B cell (primary cell): ENCODE measurements at regions not wholly inside any gene's neighbourhood (a gene's known extent, or its start where the extent isn't known, plus 50 kb on each side); places are given as distances from the start of the nearest gene placed in this dataset.

Experiments used
- ATAC-seq: fragments of 200-7000 bp; cut with Tn5 transposase; one replicate; pipeline ENCODE4 v1.10.0; 2021; ENCODE audit warnings: low read depth, mild to moderate bottlenecking, moderate number of reproducible peaks, moderate library complexity
- CTCF ChIA-PET: fragments of 350-600 bp; sonication (Branson Sonifier 250); formaldehyde crosslinking; loops from one replicate; lab custom pipeline; 2021; ENCODE audit warnings: antibody characterized with exemption, inconsistent platforms; lab: Charles Lee
- POLR2A ChIA-PET: fragments of 350-600 bp; sonication (Branson Sonifier 250); formaldehyde crosslinking; loops from one replicate; lab custom pipeline; 2021; ENCODE audit warnings: antibody characterized with exemption; lab: Charles Lee
- DNase-seq: peaks from one replicate; pipeline ENCODE4 v3.0.0; 2013
- H2AFZ ChIP-seq: 2 replicates; pipeline ENCODE4 v1.6.1; 2012; ENCODE audit warnings: mild to moderate bottlenecking, low read depth, low read length; ENCODE audit not compliant: insufficient read depth, poor library complexity, severe bottlenecking
- H3K27ac ChIP-seq, 2 donors: 1 replicate in 1 of 2; 2 replicates in 1 of 2; pipeline ENCODE4 v1.5.1; 2012 to 2013; ENCODE audit warnings: low read length in 2 of 2, mild to moderate bottlenecking in 2 of 2, moderate library complexity in 1 of 2
- H3K27me3 ChIP-seq, 4 experiments: fragments of 200-600 bp in 1 of 4; sonication (generic) in 1 of 4; replicated peaks in 1 of 4; 1 replicate in 2 of 4; 2 replicates in 2 of 4; pipeline versions ENCODE4 v1.6.1 to v1.7.0; 2013 to 2016; ENCODE audit warnings: low read length in 3 of 4, mild to moderate bottlenecking in 2 of 4, mixed read lengths in 1 of 4, moderate library complexity in 1 of 4; ENCODE audit not compliant: insufficient read depth in 4 of 4, control insufficient read depth in 3 of 4; ENCODE audit errors: control extremely low read depth in 1 of 4
- H3K36me3 ChIP-seq, 2 experiments: replicated peaks in 1 of 2; 1 replicate in 1 of 2; 2 replicates in 1 of 2; pipeline versions ENCODE4 v1.6.1 to v1.7.1; 2013; ENCODE audit warnings: low read length in 1 of 2; ENCODE audit not compliant: insufficient read depth in 2 of 2, control insufficient read depth in 1 of 2; ENCODE audit errors: control extremely low read depth in 1 of 2, extremely low read depth in 1 of 2
- H3K4me1 ChIP-seq, 2 donors: fragments of 200-600 bp in 1 of 2; sonication (generic) in 1 of 2; 1 replicate in 1 of 2; 2 replicates in 1 of 2; pipeline versions ENCODE4 v1.5.1 to v1.6.1; 2013 to 2017; ENCODE audit warnings: low read length in 2 of 2; ENCODE audit not compliant: control insufficient read depth in 2 of 2, insufficient read depth in 2 of 2
- H3K4me2 ChIP-seq: replicated peaks from 2 replicates; pipeline ENCODE3; 2012; ENCODE audit warnings: mild to moderate bottlenecking, low read depth, low read length; ENCODE audit not compliant: poor library complexity, severe bottlenecking
- H3K4me3 ChIP-seq, 5 experiments: fragments of 200-600 bp in 1 of 5; sonication (generic) in 1 of 5; 1 replicate in 3 of 5; 2 replicates in 2 of 5; pipeline versions ENCODE4 v1.5.1 to v1.7.0; 2011 to 2016; ENCODE audit warnings: low read length in 4 of 5, mild to moderate bottlenecking in 4 of 5, low read depth in 2 of 5, control low read depth in 1 of 5, moderate library complexity in 1 of 5; ENCODE audit not compliant: insufficient read depth in 1 of 5; ENCODE audit errors: control extremely low read depth in 1 of 5, extremely low read depth in 1 of 5
- H3K79me2 ChIP-seq: fragments of 200-600 bp; sonication (generic); one replicate; pipeline ENCODE4 v1.6.0; 2016; ENCODE audit warnings: low read length; ENCODE audit not compliant: control insufficient read depth, insufficient read depth
- H3K9ac ChIP-seq: fragments of 200-600 bp; sonication (generic); 2 replicates; pipeline ENCODE4 v1.6.1; 2017; ENCODE audit warnings: mild to moderate bottlenecking, low read length, moderate library complexity
- H3K9me3 ChIP-seq, 3 donors: one replicate each; pipeline versions ENCODE4 v1.6.1 to v1.7.1; 2013; ENCODE audit warnings: low read length in 2 of 3; ENCODE audit not compliant: control insufficient read depth in 2 of 3, insufficient read depth in 1 of 3; ENCODE audit errors: control extremely low read depth in 1 of 3
- H4K20me1 ChIP-seq: 2 replicates; pipeline ENCODE4 v1.6.0; 2012; ENCODE audit warnings: mild to moderate bottlenecking, low read length; ENCODE audit not compliant: insufficient read depth, control insufficient read depth, poor library complexity, severe bottlenecking
- H3K27ac Mint-ChIP-seq: one replicate; pipeline ENCODE4 v1.8.0; 2021; ENCODE audit warnings: mixed read lengths
- H3K27me3 Mint-ChIP-seq: one replicate; pipeline ENCODE4 v1.8.0; 2021; ENCODE audit warnings: mixed read lengths
- H3K4me1 Mint-ChIP-seq: one replicate; pipeline ENCODE4 v1.8.0; 2021; ENCODE audit warnings: mixed read lengths
- H3K4me3 Mint-ChIP-seq: one replicate; pipeline ENCODE4 v1.8.0; 2021; ENCODE audit warnings: mixed read lengths
- H3K9me3 Mint-ChIP-seq: one replicate; pipeline ENCODE4 v1.8.0; 2022; ENCODE audit warnings: mixed read lengths; ENCODE audit not compliant: insufficient read depth
- EZH2 ChIP-seq: IDR thresholded peaks from 2 replicates; pipeline ENCODE4 v1.6.1; 2012; ENCODE audit warnings: borderline replicate concordance, low read depth, mild to moderate bottlenecking, moderate library complexity, low read length; ENCODE audit not compliant: insufficient read depth, poor library complexity, severe bottlenecking
- WGBS: methylation state at CpG from one replicate; pipeline ENCODE4 v1.1.5; 2013; ENCODE audit warnings: missing lambda C conversion rate; ENCODE audit not compliant: insufficient coverage; 5-methylcytosine and 5-hydroxymethylcytosine counted together
- intact Hi-C: fragments of 100-400 bp; cut with micrococcal nuclease; formaldehyde crosslinking; loops from one replicate; pipeline ENCODE4 v1.10.0; 2022
- TF ChIP-seq, protein P1 (sequence below): fragments of 200-600 bp; IDR thresholded peaks from one replicate; pipeline ENCODE4 v1.8.0; 2022; ENCODE audit warnings: antibody characterized with exemption, mild to moderate bottlenecking

DNA sequence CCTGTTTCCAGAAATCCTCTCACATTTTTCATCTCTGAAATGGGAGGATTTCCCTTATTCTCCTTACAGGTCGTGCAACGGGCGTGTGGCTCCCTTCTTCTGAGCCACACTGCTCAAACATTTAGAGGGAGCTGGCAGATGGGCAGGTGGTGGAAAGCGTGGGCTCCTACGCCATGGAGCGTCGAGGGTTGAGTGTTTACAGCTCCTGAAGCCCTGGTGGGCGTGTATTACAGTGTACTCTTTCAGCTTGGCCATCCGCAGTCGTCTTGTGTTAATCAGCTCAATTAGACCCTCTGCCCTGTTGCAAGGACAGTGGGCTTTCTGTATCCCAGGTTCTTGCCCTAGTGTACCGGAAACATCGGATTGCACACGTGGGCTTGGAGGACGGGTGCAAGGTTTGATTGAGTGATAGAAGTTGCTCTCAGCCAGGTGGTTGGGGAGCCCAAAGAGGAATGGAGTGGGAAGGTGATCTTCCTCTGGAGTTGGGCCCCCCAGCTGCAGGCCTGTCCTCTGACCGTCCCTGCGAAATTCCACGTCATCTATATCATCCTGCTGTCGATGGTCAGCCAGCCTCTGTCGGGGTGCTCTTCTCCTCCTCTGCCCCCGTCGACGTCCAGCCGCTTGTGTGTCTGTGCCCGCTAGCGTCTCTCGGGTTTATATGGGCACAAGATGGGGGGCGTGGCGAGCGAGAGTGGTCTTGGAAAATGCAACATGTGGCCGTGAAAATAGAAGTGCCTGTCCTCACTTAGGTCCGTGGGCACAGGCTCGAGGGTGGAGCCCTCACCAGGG lies 120.3 kb upstream of the DSEL start:
- DNase-seq (no peak), ATAC-seq (no peak)
- 94% methylated on average over 28 of the region's 32 CpGs for WGBS
- ChIA-PET CTCF (no interaction called here), POLR2A (no interaction called here)
- no peak for TF ChIP-seq EZH2
- TF ChIP-seq, protein P1, sequence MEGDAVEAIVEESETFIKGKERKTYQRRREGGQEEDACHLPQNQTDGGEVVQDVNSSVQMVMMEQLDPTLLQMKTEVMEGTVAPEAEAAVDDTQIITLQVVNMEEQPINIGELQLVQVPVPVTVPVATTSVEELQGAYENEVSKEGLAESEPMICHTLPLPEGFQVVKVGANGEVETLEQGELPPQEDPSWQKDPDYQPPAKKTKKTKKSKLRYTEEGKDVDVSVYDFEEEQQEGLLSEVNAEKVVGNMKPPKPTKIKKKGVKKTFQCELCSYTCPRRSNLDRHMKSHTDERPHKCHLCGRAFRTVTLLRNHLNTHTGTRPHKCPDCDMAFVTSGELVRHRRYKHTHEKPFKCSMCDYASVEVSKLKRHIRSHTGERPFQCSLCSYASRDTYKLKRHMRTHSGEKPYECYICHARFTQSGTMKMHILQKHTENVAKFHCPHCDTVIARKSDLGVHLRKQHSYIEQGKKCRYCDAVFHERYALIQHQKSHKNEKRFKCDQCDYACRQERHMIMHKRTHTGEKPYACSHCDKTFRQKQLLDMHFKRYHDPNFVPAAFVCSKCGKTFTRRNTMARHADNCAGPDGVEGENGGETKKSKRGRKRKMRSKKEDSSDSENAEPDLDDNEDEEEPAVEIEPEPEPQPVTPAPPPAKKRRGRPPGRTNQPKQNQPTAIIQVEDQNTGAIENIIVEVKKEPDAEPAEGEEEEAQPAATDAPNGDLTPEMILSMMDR, result no peak
- Mint-ChIP-seq H3K27me3 (no peaks in the 10 kb centered on the region), H3K4me1 (no peaks in the 10 kb centered on the region), H3K4me3 (no peak overlapping the region), H3K27ac (no peak overlapping the region), H3K9me3 (no peaks in the 10 kb centered on the region)
- H3K36me3 ChIP-seq, result no peaks in the 10 kb centered on the region
- no peaks in the 10 kb centered on the region for H3K4me1 ChIP-seq
- H3K4me3 ChIP-seq, result no peak overlapping the region
- H3K9ac ChIP-seq, result no peak overlapping the region
- H3K9me3 ChIP-seq, result peaks cover 0 to 3% (median 0%) of the 10 kb centered on the region in 3 donors
- no peak overlapping the region for H3K27ac ChIP-seq
- no peaks in the 10 kb centered on the region for H4K20me1 ChIP-seq
- H3K4me2 ChIP-seq, result no peak overlapping the region
- no peak overlapping the region for H2AFZ ChIP-seq
- no peaks in the 10 kb centered on the region for H3K79me2 ChIP-seq
- intact Hi-C loops, result no loop called here
- H3K27me3 ChIP-seq, result no peaks in the 10 kb centered on the region

DNA sequence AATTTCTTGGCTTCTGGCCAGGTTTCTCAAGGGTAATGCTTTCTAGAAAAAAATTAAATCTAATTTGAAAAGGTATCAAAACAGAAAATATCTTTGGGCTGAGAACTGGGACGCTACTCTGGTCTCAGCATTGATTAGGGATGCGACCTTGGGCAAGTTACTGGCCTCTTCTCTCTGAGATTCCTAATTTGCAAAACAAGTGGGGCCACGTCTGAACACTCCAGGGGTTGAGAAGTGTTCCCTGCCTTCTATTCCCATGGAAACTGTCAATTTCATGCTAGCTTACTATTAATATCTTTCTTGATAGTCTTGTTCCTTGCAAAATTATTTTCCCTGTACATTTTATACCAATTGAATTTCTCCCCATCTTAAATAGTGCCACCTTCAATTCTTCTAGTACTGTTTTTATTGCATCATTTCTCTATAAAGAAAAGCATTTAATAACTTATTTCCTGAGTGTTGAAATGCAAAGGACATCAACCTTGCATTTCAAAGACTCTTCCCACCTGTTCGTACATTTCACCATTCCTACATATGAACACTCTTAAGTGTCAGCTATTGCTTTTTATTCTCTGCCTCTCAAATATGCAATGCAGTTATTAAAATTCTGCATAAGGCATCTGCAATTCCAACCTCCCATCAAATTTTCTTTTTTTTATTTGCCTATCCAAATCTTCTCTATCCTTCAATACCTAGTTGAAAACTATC lies 118.3 kb upstream of the DSEL start:
- TF ChIP-seq, protein P1, result no peak
- TF ChIP-seq EZH2, result no peak
- Histone ChIP-seq H3K4me3 (no peak overlapping the region), H3K9ac (no peak overlapping the region), H4K20me1 (no peaks in the 10 kb centered on the region), H3K27ac (no peak overlapping the region), H3K9me3 (peaks cover 0 to 3% (median 0%) of the 10 kb centered on the region in 3 donors), H2AFZ (no peak overlapping the region), H3K4me1 (no peaks in the 10 kb centered on the region), H3K4me2 (no peak overlapping the region), H3K36me3 (no peaks in the 10 kb centered on the region), H3K79me2 (no peaks in the 10 kb centered on the region), H3K27me3 (no peaks in the 10 kb centered on the region)
- Mint-ChIP-seq H3K27ac (no peak overlapping the region), H3K9me3 (no peaks in the 10 kb centered on the region), H3K4me3 (no peak overlapping the region), H3K27me3 (no peaks in the 10 kb centered on the region), H3K4me1 (no peaks in the 10 kb centered on the region)
- ATAC-seq (no peak), DNase-seq (no peak)
- WGBS, result 38% methylated on average over 4 of the region's 4 CpGs
- CTCF ChIA-PET, result no interaction called here
- intact Hi-C loops, result no loop called here
- POLR2A ChIA-PET, result no interaction called here
